HG02642 (cell line): ENCODE measurements at regions not wholly inside any gene's neighbourhood (a gene's known extent, or its start where the extent isn't known, plus 50 kb on each side); places are given as distances from the start of the nearest gene placed in this dataset.
"Not testable (repeated sequence)": the region's sequence is repeated elsewhere in the genome, so short reads cannot be mapped to it uniquely, and the experiment has no call there.

Experiments
- ATAC-seq: cut with Tn5 transposase; IDR thresholded peaks from one replicate; pipeline ENCODE4 v1.9.1; 2021; ENCODE audit warnings: mild to moderate bottlenecking; ENCODE audit not compliant: unreplicated experiment, poor library complexity

DNA sequence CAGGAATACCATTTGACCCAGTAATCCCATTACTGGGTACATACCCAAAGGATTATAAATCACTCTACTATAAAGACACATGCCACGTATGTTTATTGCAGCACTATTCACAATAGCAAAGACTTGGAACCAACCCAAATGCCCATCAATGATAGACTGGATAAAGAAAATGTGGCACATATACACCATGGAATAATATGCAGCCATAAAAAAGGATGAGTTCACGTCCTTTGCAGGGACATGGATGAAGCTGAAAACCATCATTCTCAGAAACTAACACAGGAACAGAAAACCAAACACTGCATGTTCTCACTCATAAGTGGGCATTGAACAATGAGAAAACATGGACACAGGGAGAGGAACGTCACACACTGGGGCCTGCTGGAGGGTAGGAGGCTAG is 556.1 kb upstream of the ADGRL2 start:
- ATAC-seq: not testable (repeated sequence)

DNA sequence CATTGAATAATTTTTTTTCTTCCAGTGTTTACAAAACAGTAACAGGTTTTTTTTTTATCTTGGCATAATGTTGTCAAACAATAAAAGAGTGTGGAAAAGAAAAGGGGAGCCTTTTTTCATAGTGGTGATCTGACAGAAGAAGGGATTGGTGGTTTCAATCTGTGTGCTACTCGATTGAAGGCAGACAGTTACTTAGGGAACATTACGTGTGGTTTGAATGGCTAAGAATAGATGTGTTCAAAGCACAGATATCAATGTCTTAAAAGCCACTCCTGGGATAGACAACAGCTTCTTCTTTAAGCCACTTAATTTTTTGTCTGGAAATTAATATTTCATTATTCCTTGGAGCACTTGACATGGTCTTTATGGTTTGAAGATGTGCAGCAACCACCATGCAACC is 558.6 kb upstream of the ADGRL2 start:
- ATAC-seq: no peak

DNA sequence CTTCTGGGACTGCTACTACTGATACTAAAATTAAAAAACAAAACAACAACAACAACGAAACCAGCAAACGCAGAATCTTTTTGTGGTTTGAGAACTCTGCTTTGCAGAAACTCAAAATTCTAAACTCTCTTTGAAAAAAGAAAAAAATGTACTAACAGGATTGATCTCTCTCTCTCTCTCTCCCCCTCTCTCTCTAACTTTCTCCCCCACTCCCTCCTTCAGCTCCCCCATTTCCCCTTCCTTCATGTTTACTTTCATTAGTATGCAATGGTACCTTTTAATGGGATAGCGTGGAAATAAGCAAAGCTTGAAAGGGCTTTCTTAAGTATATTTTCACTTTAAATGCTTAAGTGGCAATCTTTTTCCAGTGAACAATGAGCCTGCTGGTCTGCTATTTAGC is 562.6 kb upstream of the ADGRL2 start:
- no peak for ATAC-seq

DNA sequence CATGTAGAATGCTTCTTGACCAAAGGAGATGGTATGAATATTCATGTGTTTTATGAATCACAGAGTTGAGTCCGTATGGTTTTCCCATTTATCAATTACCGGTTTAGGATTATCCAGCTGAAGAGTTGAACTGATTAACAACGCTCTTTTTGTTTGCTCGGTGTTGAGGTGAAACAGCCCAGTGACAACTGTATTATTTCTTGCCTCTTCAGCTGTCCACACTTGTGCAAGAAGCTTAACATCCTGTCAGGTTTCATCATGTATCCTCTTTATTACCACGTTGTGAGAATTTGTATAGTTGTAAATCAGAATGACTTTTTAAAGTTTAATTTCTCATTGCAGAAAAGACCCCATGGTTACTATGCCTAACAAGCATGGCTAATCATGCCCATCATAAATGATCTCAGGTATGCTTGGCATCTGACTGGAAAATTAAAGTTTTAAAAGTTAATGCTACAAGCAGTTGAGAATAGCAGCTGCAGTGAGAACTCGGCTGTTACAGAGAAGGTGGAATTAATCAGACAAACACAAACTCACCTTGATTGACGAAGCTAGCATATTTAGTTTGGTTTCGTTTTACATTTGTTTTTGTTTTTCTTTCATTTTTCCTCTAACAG is 563.2 kb upstream of the ADGRL2 start:
- ATAC-seq: no peak

DNA sequence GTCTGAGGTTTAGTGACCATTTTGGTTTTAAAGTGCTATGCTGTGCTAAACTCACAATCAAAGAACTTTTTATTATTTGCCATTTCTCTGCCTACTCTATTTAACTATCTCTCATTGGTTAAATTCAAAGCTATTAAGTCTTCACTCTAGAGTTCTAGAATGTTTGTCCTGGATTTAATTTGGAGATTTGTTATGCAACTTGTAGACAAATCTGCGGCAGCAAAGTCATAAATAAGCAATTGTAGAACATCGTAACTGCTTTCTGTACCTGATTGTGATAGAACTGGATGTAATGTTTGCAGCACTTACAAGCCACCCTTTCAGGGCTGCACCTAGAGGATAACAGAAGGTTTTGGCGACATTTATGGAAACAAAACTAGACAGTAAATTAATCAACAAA is 566.5 kb upstream of the ADGRL2 start:
- no peak for ATAC-seq

DNA sequence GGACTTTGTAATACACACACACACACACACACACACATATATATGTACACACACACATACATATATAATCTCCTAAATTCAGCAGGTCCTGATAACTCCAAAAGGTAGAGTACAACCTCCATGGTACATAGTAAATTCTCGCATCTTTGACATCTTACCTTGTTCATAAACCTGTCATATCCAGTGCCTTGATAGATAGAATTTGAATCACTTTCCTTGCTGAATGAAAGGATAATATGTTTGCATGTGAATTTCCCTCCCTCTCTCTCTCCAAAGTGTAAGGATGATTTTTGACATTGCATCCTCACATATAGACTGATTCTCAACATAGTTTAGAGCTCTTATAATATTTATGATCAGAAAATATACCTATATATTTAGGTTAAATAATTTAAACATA is 567.1 kb upstream of the ADGRL2 start:
- no peak for ATAC-seq

DNA sequence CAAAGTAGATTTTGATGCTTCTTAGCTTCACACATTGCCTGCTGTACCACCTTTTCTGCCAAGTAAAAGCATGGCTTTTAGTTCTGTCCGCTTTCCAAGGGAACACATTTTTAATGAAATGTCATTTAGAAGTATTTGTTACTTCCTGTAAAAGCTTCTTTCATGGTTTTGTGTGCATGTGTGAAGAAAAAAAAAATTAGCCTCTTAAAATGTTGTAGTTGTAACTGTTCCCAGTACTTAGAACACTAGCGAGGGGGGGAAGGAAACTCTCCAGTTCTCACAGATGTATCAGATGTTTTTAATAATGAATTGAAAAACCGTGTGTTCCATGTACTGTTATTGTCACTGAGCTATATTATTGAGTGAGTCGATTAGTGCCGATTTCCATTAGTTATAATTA is 568.3 kb upstream of the ADGRL2 start:
- no peak for ATAC-seq

DNA sequence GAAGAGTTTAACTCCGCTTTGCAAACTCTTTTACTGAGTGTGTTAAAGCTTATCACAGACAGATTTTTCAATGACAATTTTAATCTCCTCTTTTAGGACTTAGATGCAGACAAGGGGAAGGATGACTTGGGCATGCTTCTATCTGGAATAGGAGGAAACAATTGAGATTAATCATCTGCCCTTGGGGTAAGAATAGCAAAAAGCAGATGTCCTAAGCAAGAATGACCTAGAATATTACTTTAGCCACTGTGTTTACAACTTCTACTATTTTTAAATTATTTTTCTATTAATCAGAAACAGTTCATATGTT is 569.0 kb upstream of the ADGRL2 start:
- ATAC-seq: no peak

DNA sequence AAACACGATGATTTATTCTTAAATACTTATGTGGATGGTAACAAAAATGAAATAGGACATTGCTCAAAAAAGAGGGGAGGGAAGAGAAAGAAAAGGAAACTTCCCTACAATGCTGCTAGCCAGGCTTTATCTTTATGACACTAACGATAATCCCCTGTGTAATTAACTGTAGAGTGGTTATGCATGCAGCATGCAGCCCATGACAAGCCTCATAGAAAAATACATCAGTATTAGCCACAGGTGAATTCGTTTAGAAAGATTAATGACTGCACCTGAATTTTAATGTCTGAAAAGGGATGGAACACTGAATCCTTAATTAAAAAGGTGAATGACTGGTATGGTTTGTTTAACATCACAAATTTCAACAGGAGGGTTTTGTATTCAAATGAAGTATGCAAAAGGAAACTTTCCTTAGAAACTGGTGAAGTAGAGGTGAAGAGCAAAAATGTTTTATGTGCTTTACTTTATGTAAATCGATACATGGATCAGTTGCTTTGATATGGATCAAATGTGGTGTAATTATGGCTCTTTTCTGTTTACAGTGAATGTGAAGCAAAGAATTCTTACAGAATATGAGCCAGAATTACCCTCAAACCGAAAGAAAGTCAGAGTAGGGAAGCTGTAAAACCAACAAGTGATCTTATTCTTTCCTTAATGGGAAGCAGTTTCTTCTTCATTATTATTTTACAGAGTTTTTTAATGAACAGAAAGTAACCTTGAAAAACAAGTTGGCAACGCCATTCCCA is 569.6 kb upstream of the ADGRL2 start:
- no peak for ATAC-seq

DNA sequence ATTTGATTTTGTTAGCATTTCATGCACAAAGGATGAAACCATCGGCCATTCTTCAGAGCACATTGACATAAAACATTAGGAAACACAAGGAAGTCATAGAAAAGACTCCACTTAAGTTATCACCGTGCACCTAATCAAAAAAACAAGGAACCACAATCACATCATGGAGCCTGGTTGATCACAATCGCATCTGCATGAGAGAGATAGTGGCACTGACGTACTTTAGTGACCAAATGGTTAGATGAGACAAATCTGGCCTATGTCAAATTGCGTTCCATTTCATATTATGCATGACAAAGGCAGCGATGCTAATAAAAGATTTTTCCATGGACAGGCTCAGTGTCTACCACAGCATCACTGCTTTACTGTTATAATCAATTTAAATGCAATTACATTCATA is 571.8 kb upstream of the ADGRL2 start:
- ATAC-seq: no peak

DNA sequence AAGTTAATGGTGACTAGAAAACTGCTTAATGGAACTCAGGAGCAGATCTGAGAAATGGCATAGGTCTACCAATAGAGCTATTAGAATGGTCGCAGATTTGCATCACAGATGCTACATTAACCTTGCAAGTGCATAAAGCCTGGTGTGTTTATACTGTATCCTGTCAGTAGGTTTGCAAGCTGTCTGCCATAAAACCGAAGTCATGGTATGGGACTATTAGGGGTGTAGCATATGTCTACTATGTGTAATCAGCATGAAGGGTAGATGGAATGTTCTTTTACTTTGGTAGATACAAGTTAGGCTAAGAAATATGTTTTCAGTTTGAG is 574.2 kb upstream of the ADGRL2 start:
- ATAC-seq: no peak

DNA sequence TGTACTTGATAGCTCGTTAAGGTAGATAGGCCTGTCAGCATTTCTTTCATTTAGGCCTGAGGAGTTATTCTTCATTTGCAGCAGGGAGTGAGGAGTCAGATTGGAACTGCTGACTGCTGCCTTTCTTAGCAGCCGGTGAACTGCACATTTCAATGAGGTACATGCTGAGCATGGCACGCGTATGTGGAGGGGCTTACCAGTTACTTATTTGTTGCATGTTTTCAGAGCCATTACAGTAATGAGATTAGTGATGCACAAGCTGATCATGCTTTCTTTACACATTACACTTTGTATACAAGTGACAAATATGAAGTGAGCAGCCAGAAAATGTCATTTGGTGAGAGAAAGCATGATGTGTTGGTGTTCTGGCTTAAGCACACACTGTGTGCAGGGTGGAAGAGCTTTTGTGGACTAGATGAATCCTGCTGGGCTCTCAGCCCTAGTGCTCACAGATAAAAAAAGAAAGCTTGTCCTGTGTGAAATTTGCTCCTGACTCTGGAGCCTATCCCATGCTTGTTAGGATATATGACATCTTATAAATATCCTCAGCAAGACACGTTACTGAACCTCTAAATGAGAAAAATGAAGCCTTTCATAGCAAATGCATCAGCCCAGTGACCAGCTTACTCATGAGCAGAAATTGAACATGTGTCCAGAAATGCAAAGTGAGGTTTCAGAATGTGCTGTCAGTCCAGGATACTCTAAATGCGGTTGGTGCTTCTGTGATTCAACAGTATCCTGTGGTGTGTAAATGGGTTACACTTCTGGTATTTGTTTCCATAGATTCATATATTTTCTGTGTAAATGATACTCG is 574.7 kb upstream of the ADGRL2 start:
- ATAC-seq: no peak

DNA sequence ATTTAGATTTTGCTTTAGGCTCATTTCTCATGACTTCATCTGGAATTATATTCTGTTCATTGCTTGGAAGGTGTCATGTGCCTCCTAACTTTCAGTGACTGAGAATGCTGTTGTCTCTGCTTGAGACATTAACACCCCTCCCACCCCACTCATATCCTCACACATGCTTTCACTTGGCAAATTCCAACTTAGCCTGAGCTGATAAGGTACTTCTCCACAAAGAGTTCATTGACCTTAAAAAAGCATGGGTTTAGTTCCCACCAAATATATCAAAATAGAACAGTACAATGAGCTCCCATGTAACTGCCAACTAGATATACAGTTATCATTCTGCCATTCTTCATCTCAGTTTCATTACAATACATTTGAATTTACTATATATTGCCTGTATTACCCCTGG is 576.5 kb upstream of the ADGRL2 start:
- no peak for ATAC-seq

DNA sequence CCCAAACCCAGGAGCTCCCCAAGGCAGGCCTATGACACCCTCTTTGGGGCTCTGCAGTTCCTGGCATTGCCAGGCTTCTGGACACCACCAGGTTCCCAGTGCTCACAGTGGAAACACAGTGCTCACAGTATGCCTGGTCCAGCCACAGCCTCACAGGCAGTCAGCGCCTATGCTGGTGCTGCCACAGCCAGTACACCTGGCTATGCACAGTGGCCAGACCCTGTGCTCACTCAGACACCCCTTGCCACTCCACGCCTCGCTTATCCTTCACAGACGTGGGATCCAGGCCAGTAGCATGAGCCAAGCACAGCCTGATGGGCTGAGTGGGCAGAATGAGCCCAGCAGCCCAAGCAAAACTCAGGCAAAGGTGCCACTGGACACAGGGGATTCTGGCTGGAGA is 579.2 kb upstream of the ADGRL2 start:
- ATAC-seq: no peak

DNA sequence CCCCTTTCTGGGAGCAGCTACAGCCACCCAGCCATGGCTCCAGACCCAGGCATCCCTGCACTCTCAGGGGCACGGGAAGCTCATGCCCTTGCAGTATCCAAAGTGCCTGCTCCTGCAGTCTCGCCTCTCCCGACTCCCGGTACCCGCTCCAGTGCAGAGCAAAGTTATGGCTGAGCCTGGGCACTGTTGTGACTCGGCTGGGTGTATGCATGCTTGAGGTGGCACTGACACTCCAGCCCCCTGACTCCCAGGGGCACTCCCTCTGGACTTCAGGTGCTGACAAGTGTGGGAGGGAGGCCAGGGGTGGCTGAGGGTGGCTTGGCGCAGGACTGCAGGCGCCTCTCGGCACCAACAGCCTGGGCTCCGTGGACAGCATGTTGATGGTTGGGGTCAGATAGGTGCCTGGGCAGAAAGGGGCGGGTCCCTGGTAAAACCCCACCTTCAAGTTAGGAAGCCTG is 580.1 kb upstream of the ADGRL2 start:
- no peak for ATAC-seq

DNA sequence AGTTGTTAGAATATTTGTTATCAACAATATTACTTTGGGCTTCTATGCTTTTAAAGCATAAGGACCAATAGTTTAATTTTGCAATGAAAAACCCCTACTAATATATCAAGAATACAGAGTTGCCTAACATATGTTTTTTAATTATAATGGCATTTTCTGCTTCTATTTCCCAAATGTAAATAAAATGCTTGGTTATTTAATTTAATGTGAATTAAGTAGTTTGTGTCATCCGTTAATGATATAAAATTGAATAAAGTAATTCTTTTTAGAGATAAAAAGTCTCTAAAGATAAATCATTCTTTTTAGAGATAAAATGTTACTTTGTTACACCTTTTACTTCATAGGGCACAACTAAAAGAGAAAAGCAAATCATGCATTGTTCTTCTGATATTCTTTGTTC is 583.7 kb upstream of the ADGRL2 start:
- no peak for ATAC-seq

DNA sequence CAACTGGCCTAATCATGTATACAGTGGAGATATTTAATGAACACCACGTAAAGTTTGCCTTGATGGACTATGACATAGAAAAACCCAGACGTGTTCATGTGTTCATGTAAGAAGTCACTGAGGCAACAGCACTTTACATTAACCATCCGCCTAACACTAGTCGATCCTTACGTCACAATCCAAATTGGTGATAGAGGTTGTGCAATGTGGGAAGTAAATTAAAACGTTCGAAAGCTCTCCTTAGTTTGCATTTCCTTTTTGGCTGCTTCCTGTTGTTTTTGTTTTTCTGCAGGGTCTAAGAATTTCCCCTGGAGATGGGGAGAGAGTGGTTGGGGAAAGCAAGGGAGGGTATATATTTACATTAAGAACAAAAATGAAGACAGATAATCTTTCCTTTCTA is 587.5 kb upstream of the ADGRL2 start:
- no peak for ATAC-seq

DNA sequence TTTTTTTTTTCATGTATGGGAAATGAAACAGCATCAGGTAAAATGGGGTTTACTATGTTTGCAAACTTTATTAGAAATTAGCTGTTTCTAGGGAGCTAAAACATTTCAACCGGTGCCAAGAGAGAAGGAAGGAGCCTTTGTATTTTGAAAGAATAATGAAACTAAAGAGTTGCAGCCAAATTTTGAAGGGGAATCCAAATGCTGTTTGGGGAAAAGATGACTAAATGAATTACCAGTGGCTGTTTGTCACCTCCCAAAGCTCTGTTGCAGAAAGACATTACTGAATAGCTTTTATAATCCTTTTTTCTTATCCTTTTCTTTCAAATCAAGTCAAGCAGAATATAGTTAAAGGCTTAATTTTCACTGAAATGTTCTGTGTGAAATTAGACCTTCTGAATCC is 591.3 kb upstream of the ADGRL2 start:
- no peak for ATAC-seq

DNA sequence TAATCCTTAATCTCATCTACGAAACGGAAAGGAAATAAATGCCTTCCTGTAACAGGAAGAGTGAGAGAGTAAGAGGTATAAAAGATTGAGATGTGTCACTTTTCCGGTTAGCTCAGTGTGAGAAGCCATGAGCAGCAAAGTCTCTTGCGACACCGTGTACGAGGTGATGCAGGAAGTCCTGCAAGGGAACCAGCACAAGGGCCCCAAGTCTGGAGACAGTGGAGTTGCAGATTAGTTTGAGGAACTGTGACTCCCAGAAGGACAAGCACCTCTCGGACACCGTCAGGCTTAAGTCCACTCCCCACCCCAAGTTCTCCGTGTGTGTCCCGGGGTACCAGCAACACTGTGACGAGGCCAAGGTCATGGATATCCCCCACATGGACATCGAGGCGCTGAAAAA is 592.3 kb upstream of the ADGRL2 start:
- ATAC-seq: no peak

DNA sequence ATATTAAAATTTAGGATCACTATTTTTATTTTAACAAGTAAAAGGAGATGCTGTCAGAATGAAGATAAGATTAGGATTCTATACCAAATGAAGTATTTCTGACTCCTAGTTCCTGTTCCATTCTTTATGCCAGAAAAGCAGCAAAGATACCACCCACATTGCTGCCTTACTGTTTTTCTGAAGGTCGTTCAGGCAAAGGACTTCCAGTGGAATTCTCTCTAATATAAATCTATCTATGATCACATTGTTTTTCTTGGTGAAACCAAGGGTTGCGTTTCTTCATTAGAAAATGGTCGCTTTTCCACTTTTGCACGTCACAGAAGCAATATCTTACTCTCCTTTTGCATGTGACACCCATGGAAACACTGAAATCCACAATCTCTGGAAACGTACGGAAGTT is 594.8 kb upstream of the ADGRL2 start:
- ATAC-seq: no peak

DNA sequence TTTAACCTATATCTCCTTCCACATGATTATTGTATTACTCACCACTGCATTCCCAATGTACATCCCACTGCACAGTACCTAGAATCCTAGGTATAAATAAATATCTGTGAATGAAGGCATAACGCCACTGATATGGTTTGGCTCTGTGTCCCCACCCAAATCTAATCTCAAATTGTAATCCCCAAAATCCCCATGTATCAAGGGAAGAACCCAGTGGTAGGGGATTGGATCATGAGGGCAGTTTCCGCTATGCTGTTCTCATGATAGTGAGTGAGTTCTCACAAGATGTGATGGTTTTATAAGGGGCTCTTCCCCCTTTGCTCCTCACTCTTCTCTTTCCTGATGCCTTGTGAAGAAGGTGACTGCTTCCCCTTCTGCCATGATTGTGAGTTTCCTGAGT is 599.0 kb upstream of the ADGRL2 start:
- ATAC-seq: no peak

DNA sequence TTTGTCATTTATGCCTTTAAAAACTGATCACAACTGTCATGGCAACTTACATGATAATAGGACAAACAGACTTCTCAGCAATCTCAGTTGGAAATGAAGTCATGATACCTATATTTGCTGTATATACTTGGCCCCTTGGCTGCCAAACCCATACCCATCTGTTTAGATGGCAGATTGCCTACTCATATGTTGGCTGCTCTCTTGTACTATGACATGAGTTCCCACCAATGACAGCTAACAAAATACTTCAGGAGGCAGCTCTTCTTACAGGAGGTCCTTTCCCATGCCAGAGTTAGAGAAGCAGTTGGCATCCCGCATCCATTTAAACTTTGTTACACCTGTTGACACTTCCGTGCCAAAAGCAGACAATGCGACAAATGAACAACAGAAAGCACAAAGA is 603.1 kb upstream of the ADGRL2 start:
- ATAC-seq: no peak
